ENCODE measurements at regions not wholly inside any gene's neighbourhood (a gene's known extent, or its start where the extent isn't known, plus 50 kb on each side); places are given as distances from the start of the nearest gene placed in this dataset.

DNA sequence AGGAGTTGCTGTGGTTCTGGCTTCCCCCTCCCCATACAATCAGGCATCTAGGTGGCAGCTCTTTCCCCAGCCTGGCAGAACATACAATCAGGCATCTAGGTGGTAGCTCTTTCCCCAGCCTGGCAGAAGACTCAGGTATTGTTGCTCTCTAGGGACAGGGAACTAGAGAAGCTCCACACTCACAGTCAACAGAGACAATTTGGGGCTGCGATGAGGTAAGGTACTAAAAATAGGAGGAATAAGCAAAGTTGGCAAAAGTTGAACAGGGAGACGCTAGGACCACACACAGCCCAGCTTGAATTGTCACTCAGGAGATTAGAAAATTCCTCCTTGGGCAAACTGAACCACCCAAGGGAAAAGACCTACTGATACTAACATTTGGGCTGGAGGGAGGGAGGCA, 315.5 kb upstream of the CDH5 start:
- TF ChIP-seq KDM1A (IDR thresholded peaks at IDR 0.05; ENCODE audit: borderline replicate concordance, low read length) (no peak), EZH2 (IDR thresholded peaks at IDR 0.05; ENCODE audit: low read depth, low read length, severe bottlenecking) (no peak)

All from H1 (cell line).